HepG2 (cell line): ENCODE measurements at regions not wholly inside any gene's neighbourhood (a gene's known extent, or its start where the extent isn't known, plus 50 kb on each side); places are given as distances from the start of the nearest gene placed in this dataset.

Experiments used
- MTA1 ChIP-seq: sonication (generic); formaldehyde crosslinking; IDR thresholded peaks from 2 replicates; pipeline ENCODE4 v1.4.0; 2020; ENCODE audit warnings: missing genetic modification reagents, mild to moderate bottlenecking, borderline replicate concordance
- RELA ChIP-seq: sonication (generic); formaldehyde crosslinking; IDR thresholded peaks from 2 replicates; pipeline ENCODE4 v1.4.0; 2020; ENCODE audit warnings: missing genetic modification reagents
- RERE ChIP-seq: IDR thresholded peaks from 2 replicates; pipeline ENCODE4 v1.6.1; 2016; ENCODE audit warnings: low read depth, missing genetic modification reagents, missing compliant biosample characterization
- SIN3A ChIP-seq: IDR thresholded peaks from 2 replicates; pipeline ENCODE4 v1.6.1; 2011; ENCODE audit warnings: low read depth, mild to moderate bottlenecking, control low read depth, low read length, borderline replicate concordance
- ZNF484 ChIP-seq: sonication (generic); formaldehyde crosslinking; IDR thresholded peaks from 2 replicates; pipeline ENCODE4 v1.5.1; 2020; ENCODE audit warnings: mild to moderate bottlenecking, low read depth, missing genetic modification reagents, borderline replicate concordance
- ZZZ3 ChIP-seq: sonication (generic); formaldehyde crosslinking; IDR thresholded peaks from 2 replicates; pipeline ENCODE4 v1.4.0; 2020; ENCODE audit warnings: missing genetic modification reagents, mild to moderate bottlenecking, borderline replicate concordance
- TF ChIP-seq, protein P1 (sequence below): IDR thresholded peaks from 2 replicates; pipeline ENCODE4 v1.6.1; 2016; ENCODE audit warnings: low read depth, borderline replicate concordance
- TF ChIP-seq, protein P2 (sequence below): sonication (generic); formaldehyde crosslinking; IDR thresholded peaks from 2 replicates; pipeline ENCODE4 v1.5.0; 2020; ENCODE audit warnings: mild to moderate bottlenecking, missing genetic modification reagents, moderate library complexity

DNA sequence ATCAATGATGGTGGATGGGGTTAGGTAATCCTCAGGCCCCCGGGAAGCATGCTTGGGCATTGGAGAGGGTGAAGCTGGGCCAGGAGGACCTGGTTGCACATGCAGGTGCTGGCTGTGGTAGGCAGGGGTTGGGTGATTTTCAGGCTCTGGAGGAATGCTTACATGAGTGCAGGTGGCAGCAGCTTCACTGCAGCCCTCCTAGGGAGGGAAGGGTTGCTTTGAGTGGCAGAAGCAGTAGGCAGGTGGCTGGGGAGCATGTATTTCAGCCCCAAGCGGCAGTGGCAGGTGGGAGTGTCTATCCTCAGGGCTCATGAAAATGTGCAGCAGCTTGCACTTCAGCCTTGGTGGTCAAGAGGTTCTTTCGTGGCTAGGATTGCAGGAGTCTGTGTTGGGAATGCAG, 230.0 kb upstream of the CTNNB1 start:
- TF ChIP-seq, protein P1, sequence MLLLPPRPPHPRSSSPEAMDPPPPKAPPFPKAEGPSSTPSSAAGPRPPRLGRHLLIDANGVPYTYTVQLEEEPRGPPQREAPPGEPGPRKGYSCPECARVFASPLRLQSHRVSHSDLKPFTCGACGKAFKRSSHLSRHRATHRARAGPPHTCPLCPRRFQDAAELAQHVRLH: no peak
- TF ChIP-seq, protein P2, sequence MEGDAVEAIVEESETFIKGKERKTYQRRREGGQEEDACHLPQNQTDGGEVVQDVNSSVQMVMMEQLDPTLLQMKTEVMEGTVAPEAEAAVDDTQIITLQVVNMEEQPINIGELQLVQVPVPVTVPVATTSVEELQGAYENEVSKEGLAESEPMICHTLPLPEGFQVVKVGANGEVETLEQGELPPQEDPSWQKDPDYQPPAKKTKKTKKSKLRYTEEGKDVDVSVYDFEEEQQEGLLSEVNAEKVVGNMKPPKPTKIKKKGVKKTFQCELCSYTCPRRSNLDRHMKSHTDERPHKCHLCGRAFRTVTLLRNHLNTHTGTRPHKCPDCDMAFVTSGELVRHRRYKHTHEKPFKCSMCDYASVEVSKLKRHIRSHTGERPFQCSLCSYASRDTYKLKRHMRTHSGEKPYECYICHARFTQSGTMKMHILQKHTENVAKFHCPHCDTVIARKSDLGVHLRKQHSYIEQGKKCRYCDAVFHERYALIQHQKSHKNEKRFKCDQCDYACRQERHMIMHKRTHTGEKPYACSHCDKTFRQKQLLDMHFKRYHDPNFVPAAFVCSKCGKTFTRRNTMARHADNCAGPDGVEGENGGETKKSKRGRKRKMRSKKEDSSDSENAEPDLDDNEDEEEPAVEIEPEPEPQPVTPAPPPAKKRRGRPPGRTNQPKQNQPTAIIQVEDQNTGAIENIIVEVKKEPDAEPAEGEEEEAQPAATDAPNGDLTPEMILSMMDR (CRISPR knock-in tag): no peak
- TF ChIP-seq SIN3A (no peak), MTA1 (CRISPR knock-in tag) (no peak), RERE (CRISPR knock-in tag) (no peak), ZNF484 (CRISPR knock-in tag) (no peak), ZZZ3 (CRISPR knock-in tag) (no peak), RELA (CRISPR knock-in tag) (no peak)
